ENCODE measurements at regions not wholly inside any gene's neighbourhood (a gene's known extent, or its start where the extent isn't known, plus 50 kb on each side); places are given as distances from the start of the nearest gene placed in this dataset.

- TF ChIP-seq CTCF (conservative IDR thresholded peaks at IDR 0.05) = no peak
- no peak overlapping the region for H2BK120ac ChIP-seq (ENCODE audit: low read depth, low read length, poor library complexity, severe bottlenecking)
- H3K4me1 Mint-ChIP-seq = peaks cover 2 to 5% of the 10 kb centered on the region in 2 experiments; a peak in 3 of 4 replicates
- peaks cover 3% of the 10 kb centered on the region; the same call in 1 of the 2 replicates for H3K27me3 Mint-ChIP-seq (ENCODE audit: low read depth)
- H3T11ph ChIP-seq (ENCODE audit: low read length) = no peak overlapping the region
- no peaks in the 10 kb centered on the region for H3K4me1 ChIP-seq (ENCODE audit: insufficient read depth, low read length)
- no peak overlapping the region for H4K5ac ChIP-seq (ENCODE audit: insufficient read length, low read depth, low read length)
- H3K23ac ChIP-seq (ENCODE audit: insufficient read length, low read depth, low read length) = no peak overlapping the region
- no peaks in the 10 kb centered on the region for H3K36me3 Mint-ChIP-seq (ENCODE audit: insufficient read depth in 1 of 3, low read depth in 3 of 3)
- H2BK20ac ChIP-seq (ENCODE audit: low read depth, low read length, poor library complexity, severe bottlenecking) = no peak overlapping the region
- H3K79me1 ChIP-seq (ENCODE audit: insufficient read depth, low read depth, low read length, poor library complexity, severe bottlenecking) = no peaks in the 10 kb centered on the region
- H2BK12ac ChIP-seq (ENCODE audit: insufficient read length, low read depth, low read length) = no peak overlapping the region
- no peak overlapping the region for H3K56ac ChIP-seq (ENCODE audit: insufficient read length, low read depth, low read length)
- H3K79me2 ChIP-seq (ENCODE audit: insufficient read depth, low read length) = no peaks in the 10 kb centered on the region
- H3K4ac ChIP-seq (ENCODE audit: low read depth, low read length) = no peak overlapping the region
- no peaks in the 10 kb centered on the region for H3K9me3 ChIP-seq (ENCODE audit: control insufficient read depth, low read depth, low read length)
- H2BK5ac ChIP-seq (ENCODE audit: insufficient read length, low read length) = no peak overlapping the region
- H3K18ac ChIP-seq (ENCODE audit: insufficient read length, low read depth, low read length) = no peak overlapping the region
- H3K23me2 ChIP-seq (ENCODE audit: insufficient read length, low read depth, low read length, poor library complexity, severe bottlenecking) = no peaks in the 10 kb centered on the region
- H4K20me1 ChIP-seq (ENCODE audit: control insufficient read depth, insufficient read depth, insufficient read length) = no peaks in the 10 kb centered on the region
- no peak overlapping the region for H3K27ac Mint-ChIP-seq
- no peak overlapping the region for H3K14ac ChIP-seq (ENCODE audit: insufficient read depth, low read length)
- no peak overlapping the region for H4K91ac ChIP-seq (ENCODE audit: insufficient read length, low read depth, low read length)
- WGBS (ENCODE audit: extremely low coverage, insufficient read length, low lambda C conversion rate) = no CpG with 5 or more reads among the region's 2 CpGs
- H3K4me2 ChIP-seq (ENCODE audit: insufficient read depth, insufficient read length, low read length) = no peak overlapping the region
- DNase-seq = no peak
- no peaks in the 10 kb centered on the region for H3K27me3 ChIP-seq (ENCODE audit: insufficient read depth, low read length)
- H3K27ac ChIP-seq (ENCODE audit: insufficient read length, low read depth, low read length) = no peak overlapping the region
- no peak overlapping the region for H3K4me3 Mint-ChIP-seq
- no peak overlapping the region for H2AFZ ChIP-seq (ENCODE audit: low read length)
- no peak overlapping the region for H2AK5ac ChIP-seq (ENCODE audit: insufficient read length, low read length)
- no peak overlapping the region for H3K9ac ChIP-seq (ENCODE audit: extremely low read depth, insufficient read length, low read length)
- peaks cover 0 to 3% of the 10 kb centered on the region in 2 experiments; a peak in 2 of 5 replicates for H3K9me3 Mint-ChIP-seq
- no peak overlapping the region for H2BK15ac ChIP-seq (ENCODE audit: low read depth, low read length)
- H4K8ac ChIP-seq (replicated peaks; ENCODE audit: insufficient read length, low read depth, low read length) = no peak overlapping the region
Observed at GRCh38 chr14:78016532-78016931, 153.6 kb upstream of the NRXN3 start.
